ENCODE measurements at regions not wholly inside any gene's neighbourhood (a gene's known extent, or its start where the extent isn't known, plus 50 kb on each side); places are given as distances from the start of the nearest gene placed in this dataset.

- Histone ChIP-seq H3F3A (replicated peaks; ENCODE audit: low read depth) (no peaks in the 10 kb centered on the region), H3K4me1 (ENCODE audit: insufficient read depth) (peaks cover 3% of the 10 kb centered on the region; the same call in 1 of the 2 replicates), H3K36me3 (ENCODE audit: insufficient read depth) (no peaks in the 10 kb centered on the region), H3K4me3 (no peak overlapping the region), H3K27ac (ENCODE audit: low read depth) (no peak overlapping the region), H3K27me3 (ENCODE audit: insufficient read depth) (no peaks in the 10 kb centered on the region), H3K4me2 (no peak overlapping the region), H3K9me2 (ENCODE audit: insufficient read depth) (no peaks in the 10 kb centered on the region), H3K79me2 (replicated peaks; ENCODE audit: insufficient read depth) (no peaks in the 10 kb centered on the region), H4K20me1 (replicated peaks; ENCODE audit: insufficient read depth) (no peaks in the 10 kb centered on the region), H2AFZ (no peak overlapping the region)
- no peak for DNase-seq (ENCODE audit: low spot score)
- ATAC-seq, result no peak
- Mint-ChIP-seq H3K27ac (no peak overlapping the region), H3K27me3 (ENCODE audit: insufficient read depth, low read depth, poor library complexity) (no peaks in the 10 kb centered on the region), H3K36me3 (ENCODE audit: low read depth) (no peaks in the 10 kb centered on the region; the same call in 2 of the 3 replicates), H3K9me3 (peaks cover 4% of the 10 kb centered on the region; the same call in 2 of the 3 replicates), H3K4me3 (no peak overlapping the region), H3K4me1 (no peaks in the 10 kb centered on the region)
- TF ChIP-seq, protein P1, sequence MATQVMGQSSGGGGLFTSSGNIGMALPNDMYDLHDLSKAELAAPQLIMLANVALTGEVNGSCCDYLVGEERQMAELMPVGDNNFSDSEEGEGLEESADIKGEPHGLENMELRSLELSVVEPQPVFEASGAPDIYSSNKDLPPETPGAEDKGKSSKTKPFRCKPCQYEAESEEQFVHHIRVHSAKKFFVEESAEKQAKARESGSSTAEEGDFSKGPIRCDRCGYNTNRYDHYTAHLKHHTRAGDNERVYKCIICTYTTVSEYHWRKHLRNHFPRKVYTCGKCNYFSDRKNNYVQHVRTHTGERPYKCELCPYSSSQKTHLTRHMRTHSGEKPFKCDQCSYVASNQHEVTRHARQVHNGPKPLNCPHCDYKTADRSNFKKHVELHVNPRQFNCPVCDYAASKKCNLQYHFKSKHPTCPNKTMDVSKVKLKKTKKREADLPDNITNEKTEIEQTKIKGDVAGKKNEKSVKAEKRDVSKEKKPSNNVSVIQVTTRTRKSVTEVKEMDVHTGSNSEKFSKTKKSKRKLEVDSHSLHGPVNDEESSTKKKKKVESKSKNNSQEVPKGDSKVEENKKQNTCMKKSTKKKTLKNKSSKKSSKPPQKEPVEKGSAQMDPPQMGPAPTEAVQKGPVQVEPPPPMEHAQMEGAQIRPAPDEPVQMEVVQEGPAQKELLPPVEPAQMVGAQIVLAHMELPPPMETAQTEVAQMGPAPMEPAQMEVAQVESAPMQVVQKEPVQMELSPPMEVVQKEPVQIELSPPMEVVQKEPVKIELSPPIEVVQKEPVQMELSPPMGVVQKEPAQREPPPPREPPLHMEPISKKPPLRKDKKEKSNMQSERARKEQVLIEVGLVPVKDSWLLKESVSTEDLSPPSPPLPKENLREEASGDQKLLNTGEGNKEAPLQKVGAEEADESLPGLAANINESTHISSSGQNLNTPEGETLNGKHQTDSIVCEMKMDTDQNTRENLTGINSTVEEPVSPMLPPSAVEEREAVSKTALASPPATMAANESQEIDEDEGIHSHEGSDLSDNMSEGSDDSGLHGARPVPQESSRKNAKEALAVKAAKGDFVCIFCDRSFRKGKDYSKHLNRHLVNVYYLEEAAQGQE (IDR thresholded peaks at IDR 0.05; ENCODE audit: unreplicated experiment), result no peak
- TF ChIP-seq STAT1 (IDR thresholded peaks at IDR 0.05; ENCODE audit: unreplicated experiment), result no peak
- no peak for TF ChIP-seq ZNF331 (CRISPR knock-in tag; IDR thresholded peaks at IDR 0.05; ENCODE audit: low read depth)
- TF ChIP-seq, protein P2, sequence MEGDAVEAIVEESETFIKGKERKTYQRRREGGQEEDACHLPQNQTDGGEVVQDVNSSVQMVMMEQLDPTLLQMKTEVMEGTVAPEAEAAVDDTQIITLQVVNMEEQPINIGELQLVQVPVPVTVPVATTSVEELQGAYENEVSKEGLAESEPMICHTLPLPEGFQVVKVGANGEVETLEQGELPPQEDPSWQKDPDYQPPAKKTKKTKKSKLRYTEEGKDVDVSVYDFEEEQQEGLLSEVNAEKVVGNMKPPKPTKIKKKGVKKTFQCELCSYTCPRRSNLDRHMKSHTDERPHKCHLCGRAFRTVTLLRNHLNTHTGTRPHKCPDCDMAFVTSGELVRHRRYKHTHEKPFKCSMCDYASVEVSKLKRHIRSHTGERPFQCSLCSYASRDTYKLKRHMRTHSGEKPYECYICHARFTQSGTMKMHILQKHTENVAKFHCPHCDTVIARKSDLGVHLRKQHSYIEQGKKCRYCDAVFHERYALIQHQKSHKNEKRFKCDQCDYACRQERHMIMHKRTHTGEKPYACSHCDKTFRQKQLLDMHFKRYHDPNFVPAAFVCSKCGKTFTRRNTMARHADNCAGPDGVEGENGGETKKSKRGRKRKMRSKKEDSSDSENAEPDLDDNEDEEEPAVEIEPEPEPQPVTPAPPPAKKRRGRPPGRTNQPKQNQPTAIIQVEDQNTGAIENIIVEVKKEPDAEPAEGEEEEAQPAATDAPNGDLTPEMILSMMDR (conservative IDR thresholded peaks at IDR 0.05; ENCODE audit: low read depth in 2 of 2), result no peak
- no peak for TF ChIP-seq EZH2 (IDR thresholded peaks at IDR 0.05; ENCODE audit: low read depth, unreplicated experiment)
- no peak for TF ChIP-seq POLR2AphosphoS5 (IDR thresholded peaks at IDR 0.05; ENCODE audit: low read depth)
- TF ChIP-seq ETS1 (IDR thresholded peaks at IDR 0.05), result no peak
- TF ChIP-seq NANOG (IDR thresholded peaks at IDR 0.05; ENCODE audit: borderline replicate concordance), result no peak
- TF ChIP-seq CREB1 (CRISPR knock-in tag; IDR thresholded peaks at IDR 0.05; ENCODE audit: low read depth), result no peak
- TF ChIP-seq JUNB (IDR thresholded peaks at IDR 0.05; ENCODE audit: unreplicated experiment), result no peak
Measured at GRCh38 chr21:27487676-27488075, 520.8 kb upstream of the ADAMTS5 start.

All from GM23338 (cell line).